K562 (cell line): ENCODE measurements at regions not wholly inside any gene's neighbourhood (a gene's known extent, or its start where the extent isn't known, plus 50 kb on each side); places are given as distances from the start of the nearest gene placed in this dataset.

ENCODE experiments used
- CEBPB ChIP-seq: fragments of 450-650 bp; IDR thresholded peaks from 2 replicates; pipeline ENCODE4 v1.6.1; 2016; ENCODE audit warnings: missing genetic modification characterization, missing compliant biosample characterization
- ETS2 ChIP-seq: IDR thresholded peaks from 2 replicates; pipeline ENCODE4 v1.6.1; 2016; ENCODE audit warnings: borderline replicate concordance, missing genetic modification characterization, mild to moderate bottlenecking, moderate library complexity, missing compliant biosample characterization; ENCODE audit not compliant: poor library complexity, severe bottlenecking
- PTBP1 ChIP-seq: fragments of 200-400 bp; formaldehyde crosslinking; IDR thresholded peaks from 2 replicates; pipeline ENCODE4 v1.6.1; 2017; ENCODE audit warnings: low read depth, low read length
- TF ChIP-seq, protein P1 (sequence below), 3 experiments: IDR thresholded peaks in 2 of 3; conservative IDR thresholded peaks in 1 of 3; 2 replicates each; pipeline ENCODE4 v1.5.1; 2011 to 2012; ENCODE audit warnings: low read length in 3 of 3, mild to moderate bottlenecking in 3 of 3, control low read depth in 2 of 3, improper control_type of control experiment in 1 of 3, inconsistent platforms in 1 of 3, low read depth in 1 of 3, mixed read lengths in 1 of 3, moderate library complexity in 1 of 3; ENCODE audit not compliant: insufficient read depth in 2 of 3

DNA sequence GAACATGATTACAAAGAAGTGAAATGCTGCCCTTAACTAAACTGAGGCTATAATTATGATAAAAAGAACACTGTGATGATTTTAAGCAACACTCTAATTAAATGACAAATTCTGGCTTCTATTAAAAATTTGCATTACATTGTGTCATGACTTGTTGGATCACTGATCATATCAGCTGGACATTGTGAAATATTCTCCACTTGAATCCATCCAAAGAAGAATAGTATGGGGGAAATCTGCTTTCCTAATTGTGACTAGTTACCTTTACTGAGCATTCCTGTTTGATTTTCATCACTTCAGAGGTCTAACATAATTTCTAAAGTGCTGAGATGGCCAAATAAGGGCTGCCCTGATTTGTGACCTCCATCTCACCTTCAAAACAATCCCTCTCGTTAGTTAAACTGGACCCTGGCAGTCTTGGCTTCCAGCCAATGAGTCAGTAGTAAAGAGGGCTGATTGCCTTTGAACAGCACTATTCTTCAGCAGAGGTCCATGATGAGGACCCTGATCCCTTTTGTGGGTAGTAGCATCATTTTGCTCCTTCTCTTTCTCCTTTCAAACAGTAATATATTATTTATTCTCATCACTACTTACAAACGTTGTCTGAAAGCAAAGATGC lies 53.5 kb upstream of the LEKR1 start:
- TF ChIP-seq CEBPB (tag) (peak; percentile 61), ETS2 (no peak), PTBP1 (no peak)
- TF ChIP-seq, protein P1, sequence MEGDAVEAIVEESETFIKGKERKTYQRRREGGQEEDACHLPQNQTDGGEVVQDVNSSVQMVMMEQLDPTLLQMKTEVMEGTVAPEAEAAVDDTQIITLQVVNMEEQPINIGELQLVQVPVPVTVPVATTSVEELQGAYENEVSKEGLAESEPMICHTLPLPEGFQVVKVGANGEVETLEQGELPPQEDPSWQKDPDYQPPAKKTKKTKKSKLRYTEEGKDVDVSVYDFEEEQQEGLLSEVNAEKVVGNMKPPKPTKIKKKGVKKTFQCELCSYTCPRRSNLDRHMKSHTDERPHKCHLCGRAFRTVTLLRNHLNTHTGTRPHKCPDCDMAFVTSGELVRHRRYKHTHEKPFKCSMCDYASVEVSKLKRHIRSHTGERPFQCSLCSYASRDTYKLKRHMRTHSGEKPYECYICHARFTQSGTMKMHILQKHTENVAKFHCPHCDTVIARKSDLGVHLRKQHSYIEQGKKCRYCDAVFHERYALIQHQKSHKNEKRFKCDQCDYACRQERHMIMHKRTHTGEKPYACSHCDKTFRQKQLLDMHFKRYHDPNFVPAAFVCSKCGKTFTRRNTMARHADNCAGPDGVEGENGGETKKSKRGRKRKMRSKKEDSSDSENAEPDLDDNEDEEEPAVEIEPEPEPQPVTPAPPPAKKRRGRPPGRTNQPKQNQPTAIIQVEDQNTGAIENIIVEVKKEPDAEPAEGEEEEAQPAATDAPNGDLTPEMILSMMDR (IDR thresholded peaks at IDR 0.05 in 2 of 3, conservative IDR thresholded peaks at IDR 0.05 in 1 of 3; ENCODE audit: insufficient read depth in 2 of 3, low read depth in 1 of 3, low read length in 3 of 3), result no peak
